H9 (cell line): ENCODE measurements at regions not wholly inside any gene's neighbourhood (a gene's known extent, or its start where the extent isn't known, plus 50 kb on each side); places are given as distances from the start of the nearest gene placed in this dataset.

Experiments
- DNase-seq: peaks from one replicate; pipeline ENCODE4 v3.0.0-alpha.2; 2017
- H2AFZ ChIP-seq: one replicate; pipeline ENCODE4 v1.6.1; 2013; ENCODE audit warnings: mild to moderate bottlenecking, low read length, control low read depth, moderate library complexity
- H2AK5ac ChIP-seq: 2 replicates; pipeline ENCODE4 v1.6.1; 2013; ENCODE audit warnings: low read length, control low read depth, mixed read lengths; ENCODE audit not compliant: insufficient read length
- H2BK120ac ChIP-seq: one replicate; pipeline ENCODE4 v1.6.1; 2013; ENCODE audit warnings: low read depth, mild to moderate bottlenecking, low read length, control low read depth, inconsistent platforms; ENCODE audit not compliant: poor library complexity, severe bottlenecking
- H2BK12ac ChIP-seq: 2 replicates; pipeline ENCODE4 v1.6.1; 2013; ENCODE audit warnings: low read length, control low read depth, mixed read lengths, low read depth; ENCODE audit not compliant: insufficient read length
- H2BK15ac ChIP-seq: 2 replicates; pipeline ENCODE4 v1.6.1; 2013; ENCODE audit warnings: low read depth, low read length, control low read depth
- H2BK20ac ChIP-seq: one replicate; pipeline ENCODE4 v1.6.1; 2013; ENCODE audit warnings: low read depth, mild to moderate bottlenecking, low read length, control low read depth, inconsistent platforms; ENCODE audit not compliant: poor library complexity, severe bottlenecking
- H2BK5ac ChIP-seq: 2 replicates; pipeline ENCODE4 v1.6.1; 2013; ENCODE audit warnings: low read length, control low read depth, mixed read lengths; ENCODE audit not compliant: insufficient read length
- H3K14ac ChIP-seq: 2 replicates; pipeline ENCODE4 v1.6.1; 2013; ENCODE audit warnings: low read length, control low read depth; ENCODE audit not compliant: insufficient read depth
- H3K18ac ChIP-seq: 2 replicates; pipeline ENCODE4 v1.6.1; 2013; ENCODE audit warnings: low read depth, mild to moderate bottlenecking, mixed read lengths, low read length, control low read depth; ENCODE audit not compliant: insufficient read length
- H3K23ac ChIP-seq: 2 replicates; pipeline ENCODE4 v1.6.1; 2013; ENCODE audit warnings: low read length, control low read depth, mixed read lengths, low read depth; ENCODE audit not compliant: insufficient read length
- H3K23me2 ChIP-seq: 2 replicates; pipeline ENCODE4 v1.6.1; 2013; ENCODE audit warnings: low read depth, mild to moderate bottlenecking, mixed read lengths, low read length, control low read depth; ENCODE audit not compliant: insufficient read length, poor library complexity, severe bottlenecking
- H3K27ac ChIP-seq: 2 replicates; pipeline ENCODE4 v1.5.1; 2013; ENCODE audit warnings: low read length, control low read depth, mixed read lengths, low read depth; ENCODE audit not compliant: insufficient read length
- H3K27me3 ChIP-seq: 2 replicates; pipeline ENCODE4 v1.6.1; 2013; ENCODE audit warnings: low read length, control low read depth, inconsistent platforms; ENCODE audit not compliant: insufficient read depth
- H3K4ac ChIP-seq: 2 replicates; pipeline ENCODE4 v1.6.1; 2013; ENCODE audit warnings: low read depth, mild to moderate bottlenecking, control low read depth, inconsistent platforms, low read length, moderate library complexity
- H3K4me1 ChIP-seq: 2 replicates; pipeline ENCODE4 v1.6.1; 2013; ENCODE audit warnings: low read length, control low read depth, inconsistent platforms; ENCODE audit not compliant: insufficient read depth
- H3K4me2 ChIP-seq: 2 replicates; pipeline ENCODE4 v1.6.1; 2013; ENCODE audit warnings: low read length, control low read depth, mixed read lengths; ENCODE audit not compliant: insufficient read length, insufficient read depth
- H3K56ac ChIP-seq: 2 replicates; pipeline ENCODE4 v1.6.1; 2013; ENCODE audit warnings: low read depth, mild to moderate bottlenecking, mixed read lengths, low read length, control low read depth; ENCODE audit not compliant: insufficient read length
- H3K79me1 ChIP-seq: 2 replicates; pipeline ENCODE4 v1.6.1; 2013; ENCODE audit warnings: low read depth, mild to moderate bottlenecking, moderate library complexity, low read length, control low read depth, inconsistent platforms; ENCODE audit not compliant: insufficient read depth, poor library complexity, severe bottlenecking
- H3K79me2 ChIP-seq: 2 replicates; pipeline ENCODE4 v1.6.1; 2013; ENCODE audit warnings: low read length, control low read depth, inconsistent platforms; ENCODE audit not compliant: insufficient read depth
- H3K9ac ChIP-seq: 2 replicates; pipeline ENCODE4 v1.6.1; 2013; ENCODE audit warnings: low read length, control low read depth, mixed read lengths; ENCODE audit not compliant: insufficient read length; ENCODE audit errors: extremely low read depth
- H3K9me3 ChIP-seq: one replicate; pipeline ENCODE4 v1.6.1; 2013; ENCODE audit warnings: low read depth, low read length, inconsistent platforms; ENCODE audit not compliant: control insufficient read depth
- H3T11ph ChIP-seq: one replicate; pipeline ENCODE4 v1.6.1; 2013; ENCODE audit warnings: mild to moderate bottlenecking, low read length, control low read depth, inconsistent platforms
- H4K20me1 ChIP-seq: one replicate; pipeline ENCODE4 v1.6.1; 2013; ENCODE audit not compliant: control insufficient read depth, insufficient read length, insufficient read depth
- H4K5ac ChIP-seq: 2 replicates; pipeline ENCODE4 v1.6.1; 2013; ENCODE audit warnings: low read depth, mild to moderate bottlenecking, mixed read lengths, low read length, control low read depth; ENCODE audit not compliant: insufficient read length
- H4K8ac ChIP-seq: replicated peaks from 2 replicates; pipeline ENCODE4 v1.6.1; 2013; ENCODE audit warnings: low read length, control low read depth, mixed read lengths, low read depth; ENCODE audit not compliant: insufficient read length
- H4K91ac ChIP-seq: 2 replicates; pipeline ENCODE4 v1.6.1; 2013; ENCODE audit warnings: low read depth, mild to moderate bottlenecking, moderate library complexity, mixed read lengths, low read length, control low read depth; ENCODE audit not compliant: insufficient read length
- H3K27ac Mint-ChIP-seq, 3 experiments: 2 replicates in 2 of 3; 3 replicates in 1 of 3; pipeline ENCODE4 v1.8.0; 2020 to 2021; ENCODE audit warnings: mixed read lengths in 3 of 3, mild to moderate bottlenecking in 1 of 3, moderate library complexity in 1 of 3
- H3K27me3 Mint-ChIP-seq: 2 replicates; pipeline ENCODE4 v1.8.0; 2021; ENCODE audit warnings: low read depth, mild to moderate bottlenecking, moderate library complexity, mixed read lengths
- H3K36me3 Mint-ChIP-seq, 3 experiments: 2 replicates in 2 of 3; 3 replicates in 1 of 3; pipeline ENCODE4 v1.8.0; 2020 to 2021; ENCODE audit warnings: low read depth in 3 of 3, mixed read lengths in 3 of 3; ENCODE audit not compliant: insufficient read depth in 1 of 3
- H3K4me1 Mint-ChIP-seq, 2 experiments: 2 replicates each; pipeline ENCODE4 v1.8.0; 2020; ENCODE audit warnings: mixed read lengths in 2 of 2
- H3K4me3 Mint-ChIP-seq, 2 experiments: 2 replicates in 1 of 2; 3 replicates in 1 of 2; pipeline ENCODE4 v1.8.0; 2020 to 2021; ENCODE audit warnings: mild to moderate bottlenecking in 2 of 2, mixed read lengths in 2 of 2, moderate library complexity in 1 of 2
- H3K9me3 Mint-ChIP-seq, 2 experiments: 2 replicates in 1 of 2; 3 replicates in 1 of 2; pipeline ENCODE4 v1.8.0; 2020; ENCODE audit warnings: mild to moderate bottlenecking in 2 of 2, mixed read lengths in 2 of 2, moderate library complexity in 1 of 2
- CTCF ChIP-seq: fragments of 200-600 bp; sonication (generic); conservative IDR thresholded peaks from 3 replicates; pipeline ENCODE4 v1.8.0; 2021; ENCODE audit warnings: antibody characterized with exemption, mild to moderate bottlenecking
- WGBS: extraction: QIAGEN DNeasy Blood & Tissue Kit; methylation state at CpG from one replicate; pipeline ENCODE4 v1.1.7; 2013; ENCODE audit warnings: missing lambda C conversion rate, low lambda C conversion rate, mixed read lengths; ENCODE audit not compliant: insufficient read length; ENCODE audit errors: extremely low coverage; 5-methylcytosine and 5-hydroxymethylcytosine counted together

GRCh38 chr2:203626952-203627681, 79.3 kb upstream of the CD28 start:
- Mint-ChIP-seq H3K27me3 (no peaks in the 10 kb centered on the region), H3K9me3 (no peaks in the 10 kb centered on the region), H3K4me1 (no peaks in the 10 kb centered on the region), H3K4me3 (no peak overlapping the region), H3K36me3 (no peaks in the 10 kb centered on the region), H3K27ac (no peak overlapping the region)
- no CpG with 5 or more reads among the region's 2 CpGs for WGBS
- Histone ChIP-seq H3K9ac (no peak overlapping the region), H4K20me1 (no peaks in the 10 kb centered on the region), H3K4me1 (no peaks in the 10 kb centered on the region), H2AFZ (no peak overlapping the region), H2BK15ac (no peak overlapping the region), H3K23me2 (no peaks in the 10 kb centered on the region), H3K18ac (no peak overlapping the region), H3K23ac (no peak overlapping the region), H3K9me3 (no peaks in the 10 kb centered on the region), H3K27me3 (peaks cover 2% of the 10 kb centered on the region; the same call in 1 of the 2 replicates), H4K5ac (no peak overlapping the region), H4K91ac (no peak overlapping the region), H3K79me2 (no peaks in the 10 kb centered on the region), H2BK12ac (no peak overlapping the region), H2AK5ac (no peak overlapping the region), H3K14ac (no peak overlapping the region), H3T11ph (no peak overlapping the region), H2BK20ac (no peak overlapping the region), H2BK5ac (no peak overlapping the region), H3K27ac (no peak overlapping the region), H2BK120ac (no peak overlapping the region), H3K4ac (no peak overlapping the region), H3K79me1 (no peaks in the 10 kb centered on the region), H3K56ac (no peak overlapping the region), H4K8ac (no peak overlapping the region), H3K4me2 (no peak overlapping the region)
- TF ChIP-seq CTCF = no peak
- DNase-seq = no peak
